GM12878 (cell line): ENCODE measurements at regions not wholly inside any gene's neighbourhood (a gene's known extent, or its start where the extent isn't known, plus 50 kb on each side); places are given as distances from the start of the nearest gene placed in this dataset.

Experiments used
- ATAC-seq: fragments of 200-7000 bp; cut with Tn5 transposase; 3 replicates; pipeline ENCODE4 v1.9.1; 2020; ENCODE audit warnings: mild to moderate bottlenecking, moderate library complexity
- BruUV-seq: library from RNA; stranded (reverse); fragments of 400-500 nt; replicated peaks from 2 replicates; lab custom pipeline; 2021; lab: Mats Ljungman, UMichigan
- CTCF ChIA-PET: fragments of 300-600 bp; sonication (Branson Sonifier 250); formaldehyde crosslinking; extraction: SDS; loops from one replicate; lab custom pipeline; 2021; ENCODE audit warnings: inconsistent platforms; lab: Yijun Ruan, JAX
- POLR2A ChIA-PET: fragments of 350-600 bp; formaldehyde crosslinking; extraction: SDS; loops from one replicate; lab custom pipeline; 2021; ENCODE audit warnings: inconsistent platforms; lab: Charles Lee
- RAD21 ChIA-PET: fragments of 300-600 bp; sonication (Branson Sonifier 250); formaldehyde crosslinking; loops from one replicate; lab custom pipeline; 2023; ENCODE audit warnings: antibody characterized with exemption; ENCODE audit not compliant: unreplicated experiment; lab: Charles Lee
- SMC1A ChIA-PET: fragments of 300-600 bp; sonication (Branson Sonifier 250); formaldehyde crosslinking; loops from one replicate; lab custom pipeline; 2023; ENCODE audit not compliant: unreplicated experiment, uncharacterized antibody; lab: Charles Lee
- DNase-seq: peaks from one replicate; pipeline ENCODE4 v3.0.0-alpha.2; 2011; ENCODE audit warnings: low read depth, low spot score
- FAIRE-seq: peaks from 3 replicates; lab custom pipeline; 2011; peaks lifted over from hg19 to GRCh38; lab: Jason Lieb, UNC
- H2AFZ ChIP-seq: 2 replicates; pipeline ENCODE4 v1.6.0; 2011; ENCODE audit warnings: low read depth, low read length, control low read depth; ENCODE audit not compliant: control insufficient read depth
- H3K27ac ChIP-seq: 2 replicates; pipeline ENCODE4 v1.5.1; 2011; ENCODE audit warnings: control low read depth; ENCODE audit not compliant: control insufficient read depth, insufficient read depth
- H3K27me3 ChIP-seq, 2 experiments: replicated peaks in 1 of 2; 2 replicates each; pipeline versions ENCODE4 v1.6.0 to v1.6.1; 2011; ENCODE audit warnings: low read length in 1 of 2; ENCODE audit not compliant: control insufficient read depth in 2 of 2, insufficient read depth in 2 of 2
- H3K36me3 ChIP-seq, 2 experiments: 2 replicates each; pipeline ENCODE4 v1.5.1; 2011; ENCODE audit warnings: low read length in 1 of 2; ENCODE audit not compliant: control insufficient read depth in 2 of 2, insufficient read depth in 2 of 2
- H3K4me1 ChIP-seq: 2 replicates; pipeline ENCODE4 v1.6.1; 2011; ENCODE audit warnings: mild to moderate bottlenecking, low read length, moderate library complexity, mixed read lengths; ENCODE audit not compliant: control insufficient read depth, insufficient read depth
- H3K4me2 ChIP-seq: 2 replicates; pipeline ENCODE4 v1.6.0; 2011; ENCODE audit warnings: control low read depth; ENCODE audit not compliant: control insufficient read depth, insufficient read depth
- H3K4me3 ChIP-seq: fragments of 200-600 bp; sonication (generic); 2 replicates; pipeline ENCODE4 v1.5.1; 2016
- H3K79me2 ChIP-seq: 2 replicates; pipeline ENCODE4 v1.6.0; 2011; ENCODE audit warnings: low read length; ENCODE audit not compliant: control insufficient read depth, insufficient read depth
- H3K9ac ChIP-seq: 2 replicates; pipeline ENCODE4 v1.8.0; 2011; ENCODE audit warnings: low read length, control low read depth, mixed read lengths; ENCODE audit not compliant: control insufficient read depth, insufficient read depth
- H3K9me3 ChIP-seq: replicated peaks from 3 replicates; pipeline ENCODE4 v1.5.1; 2011; ENCODE audit warnings: mild to moderate bottlenecking, low read length; ENCODE audit not compliant: control insufficient read depth, insufficient read depth
- H4K20me1 ChIP-seq: 2 replicates; pipeline ENCODE4 v1.6.0; 2011; ENCODE audit not compliant: control insufficient read depth, insufficient read depth
- JUNB ChIP-seq: IDR thresholded peaks from 2 replicates; pipeline ENCODE4 v1.6.1; 2016; ENCODE audit warnings: antibody characterized with exemption, mild to moderate bottlenecking
- KAT2A ChIP-seq: conservative IDR thresholded peaks from 2 replicates; pipeline ENCODE4 v1.6.1; 2011; ENCODE audit warnings: low read depth, low read length; ENCODE audit not compliant: control insufficient read depth
- NBN ChIP-seq: fragments of 450-650 bp; IDR thresholded peaks from 2 replicates; pipeline ENCODE4 v1.6.1; 2016
- RFX5 ChIP-seq: IDR thresholded peaks from 2 replicates; pipeline ENCODE4 v1.6.1; 2011; ENCODE audit warnings: low read depth, low read length, improper control_type of control experiment
- ZNF592 ChIP-seq: fragments of 450-650 bp; IDR thresholded peaks from 2 replicates; pipeline ENCODE4 v1.6.1; 2017; ENCODE audit warnings: mild to moderate bottlenecking, moderate library complexity
- WGBS: methylation state at CpG from one replicate; pipeline ENCODE4 v1.1.6; 2016; ENCODE audit warnings: low lambda C conversion rate; ENCODE audit not compliant: insufficient replicate concordance, insufficient coverage; ENCODE audit errors: missing lambda C conversion rate; 5-methylcytosine and 5-hydroxymethylcytosine counted together
- in situ Hi-C: fragments of 300-500 bp; cut with MboI; formaldehyde crosslinking; loops from 9 replicates; pipeline ENCODE4 v1.14.3; 2018; ENCODE audit warnings: mixed read lengths
- intact Hi-C: fragments of 100-400 bp; cut with micrococcal nuclease; formaldehyde crosslinking; loops from one replicate; pipeline ENCODE4 v1.14.2; 2022; ENCODE audit not compliant: unreplicated experiment
- TF ChIP-seq, protein P1 (sequence below): IDR thresholded peaks from 2 replicates; pipeline ENCODE4 v1.6.1; 2012; ENCODE audit warnings: low read depth, low read length, improper control_type of control experiment

DNA sequence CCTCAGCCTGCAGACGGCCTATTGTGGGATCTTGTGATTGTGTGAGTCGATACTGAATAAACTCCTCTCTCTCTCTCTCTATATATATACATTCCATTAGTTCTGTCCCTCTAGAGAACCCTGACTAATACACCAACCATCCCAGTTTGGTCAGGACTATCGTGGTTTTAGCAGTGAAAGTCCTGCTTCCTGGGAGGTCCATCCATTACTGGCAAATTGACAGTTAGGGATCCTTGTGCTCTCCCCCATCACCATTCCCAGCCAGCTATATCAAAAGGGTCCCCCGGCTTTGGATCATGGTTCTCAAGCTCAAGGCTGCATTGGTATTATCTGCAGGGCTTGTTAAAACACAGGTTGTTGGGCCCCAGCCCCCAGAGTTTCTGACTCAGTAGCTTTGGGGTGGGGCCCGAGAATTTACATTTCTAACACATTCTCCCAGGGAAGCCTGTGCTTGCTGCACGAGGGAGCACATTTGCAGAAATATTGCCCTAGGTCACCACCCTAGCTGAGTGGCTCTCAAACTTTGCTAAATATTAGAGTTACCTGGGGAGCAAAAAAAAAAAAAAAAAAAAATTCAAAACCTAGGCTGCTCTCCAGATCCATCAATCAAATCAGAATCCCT, 899.1 kb upstream of the AUTS2 start:
- H2AFZ ChIP-seq, result no peak overlapping the region
- no peak overlapping the region for H3K27ac ChIP-seq
- H3K4me2 ChIP-seq, result no peak overlapping the region
- 17% methylated on average over 6 of the region's 6 CpGs for WGBS
- H4K20me1 ChIP-seq, result no peaks in the 10 kb centered on the region
- in situ Hi-C loops, result no loop called here
- ATAC-seq (no peak), DNase-seq (no peak), FAIRE-seq (no peak)
- RAD21 ChIA-PET, result no interaction called here
- no peaks in the 10 kb centered on the region for H3K36me3 ChIP-seq
- no peak overlapping the region for H3K4me3 ChIP-seq
- TF ChIP-seq NBN (no peak), RFX5 (no peak), JUNB (no peak)
- TF ChIP-seq, protein P1, sequence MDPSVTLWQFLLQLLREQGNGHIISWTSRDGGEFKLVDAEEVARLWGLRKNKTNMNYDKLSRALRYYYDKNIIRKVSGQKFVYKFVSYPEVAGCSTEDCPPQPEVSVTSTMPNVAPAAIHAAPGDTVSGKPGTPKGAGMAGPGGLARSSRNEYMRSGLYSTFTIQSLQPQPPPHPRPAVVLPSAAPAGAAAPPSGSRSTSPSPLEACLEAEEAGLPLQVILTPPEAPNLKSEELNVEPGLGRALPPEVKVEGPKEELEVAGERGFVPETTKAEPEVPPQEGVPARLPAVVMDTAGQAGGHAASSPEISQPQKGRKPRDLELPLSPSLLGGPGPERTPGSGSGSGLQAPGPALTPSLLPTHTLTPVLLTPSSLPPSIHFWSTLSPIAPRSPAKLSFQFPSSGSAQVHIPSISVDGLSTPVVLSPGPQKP, result no peak
- intact Hi-C loops, result no loop called here
- no peaks in the 10 kb centered on the region for H3K27me3 ChIP-seq
- no TSS peak for BruUV-seq
- no peaks in the 10 kb centered on the region for H3K79me2 ChIP-seq
- CTCF ChIA-PET, result interaction anchor here (0.5 kb wide), 1 partner anchor 279 kb away, joined by 4 read pairs; no protein-coding TSS in a partner anchor
- POLR2A ChIA-PET, result no interaction called here
- H3K9me3 ChIP-seq, result no peaks in the 10 kb centered on the region
- H3K4me1 ChIP-seq, result no peaks in the 10 kb centered on the region
- H3K9ac ChIP-seq, result no peak overlapping the region
- SMC1A ChIA-PET, result no interaction called here

DNA sequence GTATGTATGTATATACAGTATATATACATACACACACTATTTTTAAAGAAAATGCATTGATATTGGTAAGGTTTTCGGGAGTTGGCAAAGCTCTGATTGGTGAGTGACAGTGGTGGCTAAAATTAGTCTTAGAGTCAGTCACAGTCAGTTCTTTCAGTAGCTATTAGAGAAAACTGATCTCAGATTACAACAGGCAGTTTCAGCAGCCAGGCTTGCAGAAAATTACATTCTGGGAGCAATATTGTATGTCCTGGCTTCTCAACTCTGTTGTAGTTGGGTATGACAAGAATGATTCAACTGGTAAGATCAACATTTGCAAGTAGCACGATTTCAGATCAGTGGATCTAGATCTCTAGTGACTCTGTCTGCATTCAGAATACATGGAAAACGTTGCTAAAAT, 897.9 kb upstream of the AUTS2 start:
- Histone ChIP-seq H2AFZ (no peak overlapping the region), H3K79me2 (no peaks in the 10 kb centered on the region), H3K27ac (no peak overlapping the region), H4K20me1 (no peaks in the 10 kb centered on the region), H3K4me2 (no peak overlapping the region), H3K9ac (no peak overlapping the region), H3K4me3 (no peak overlapping the region), H3K27me3 (no peaks in the 10 kb centered on the region), H3K36me3 (no peaks in the 10 kb centered on the region), H3K4me1 (no peaks in the 10 kb centered on the region), H3K9me3 (no peaks in the 10 kb centered on the region)
- POLR2A ChIA-PET, result no interaction called here
- SMC1A ChIA-PET, result no interaction called here
- in situ Hi-C loops (no loop called here), intact Hi-C loops (no loop called here)
- BruUV-seq, result no TSS peak
- WGBS, result 18% methylated on average over 3 of the region's 3 CpGs
- RAD21 ChIA-PET, result no interaction called here
- DNase-seq, result no peak
- no peak for FAIRE-seq
- CTCF ChIA-PET, result no interaction called here
- ATAC-seq, result no peak
- TF ChIP-seq RFX5 (no peak), KAT2A (no peak), ZNF592 (no peak)
